ENCODE measurements at regions not wholly inside any gene's neighbourhood (a gene's known extent, or its start where the extent isn't known, plus 50 kb on each side); places are given as distances from the start of the nearest gene placed in this dataset.

DNA sequence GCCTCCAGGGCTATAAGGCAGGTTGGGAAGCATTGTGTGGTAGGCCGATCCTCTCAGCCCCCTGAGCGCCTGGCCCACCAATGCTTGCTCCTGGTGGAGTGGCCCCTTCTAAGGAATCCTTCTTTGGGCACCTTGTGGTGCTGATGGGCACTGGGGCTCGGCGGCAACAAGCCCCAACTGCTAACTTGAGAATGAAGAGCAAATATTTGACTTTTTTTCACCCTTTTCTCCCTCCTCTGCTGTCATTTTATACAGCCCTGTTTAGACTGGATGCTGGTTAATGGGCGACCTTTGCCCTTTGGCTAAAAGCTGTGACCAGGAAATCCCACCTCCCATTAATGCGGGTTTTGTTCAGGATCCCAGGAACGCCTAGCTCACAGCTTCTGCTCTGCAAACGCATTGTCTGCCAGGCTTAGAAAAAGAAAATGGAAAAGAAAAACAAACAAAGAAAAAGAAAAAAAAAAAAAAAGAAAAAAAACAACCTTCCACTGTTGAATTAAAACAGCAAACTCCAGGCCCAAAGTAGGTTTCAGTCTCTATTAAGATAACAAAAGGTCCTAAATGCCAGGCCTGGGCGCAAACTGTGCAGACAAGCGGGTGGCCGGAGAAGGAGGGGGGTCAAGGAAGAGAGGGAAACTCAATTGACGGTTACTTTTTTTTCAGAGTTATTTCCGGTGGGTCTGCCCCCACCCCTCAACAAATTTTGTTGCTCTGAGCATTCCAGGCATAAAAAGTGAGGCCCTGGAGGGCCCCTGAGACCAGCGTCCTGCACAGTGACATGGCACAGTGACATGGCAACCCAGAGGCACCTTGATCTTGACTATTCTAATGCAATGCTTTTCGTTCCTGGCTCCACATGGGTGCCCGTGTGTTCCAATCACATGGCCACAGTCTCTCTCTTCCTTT, 301.4 kb downstream of the MAF start:
- intact Hi-C loops (cut with micrococcal nuclease) = no loop called here

DNA sequence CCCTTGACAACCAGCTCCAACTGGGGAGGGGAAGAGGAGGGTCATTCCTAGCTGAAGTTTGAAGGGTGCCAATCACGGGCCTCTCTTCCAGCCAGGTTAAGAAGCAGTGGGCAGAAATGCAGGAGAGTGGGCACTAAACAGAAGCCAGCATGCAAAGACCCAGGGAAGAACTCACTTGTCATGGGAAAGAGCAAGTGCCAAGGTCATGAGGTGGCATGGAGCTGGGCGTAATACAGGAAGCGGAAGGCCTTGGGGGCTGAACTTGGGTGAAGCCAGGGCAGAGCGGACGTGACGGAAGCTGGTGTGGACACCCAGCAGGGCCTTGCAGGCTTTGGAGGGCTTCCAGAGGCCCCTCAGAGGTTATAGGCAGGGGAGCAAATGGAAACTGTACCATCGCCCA, 302.1 kb downstream of the MAF start:
- Histone ChIP-seq H3K4me1 (replicated peaks in 1 of 2; ENCODE audit: control insufficient read depth in 2 of 2, insufficient read depth in 2 of 2, low read length in 2 of 2) (no peaks in the 10 kb centered on the region), H3K27ac (ENCODE audit: extremely low read depth, low read depth, low read length) (no peak overlapping the region), H3K9me1 (ENCODE audit: control insufficient read depth, insufficient read depth, low read length) (no peaks in the 10 kb centered on the region), H3K4me2 (ENCODE audit: insufficient read depth, low read length) (no peak overlapping the region), H3K36me3 (ENCODE audit: control insufficient read depth, insufficient read depth, low read length) (no peaks in the 10 kb centered on the region), H3K9me3 (replicated peaks; ENCODE audit: control insufficient read depth, insufficient read depth, low read depth, low read length) (no peaks in the 10 kb centered on the region), H3K79me2 (ENCODE audit: control insufficient read depth, insufficient read depth, low read length) (no peaks in the 10 kb centered on the region), H3K9ac (ENCODE audit: insufficient read depth in 1 of 2, low read depth in 2 of 2, low read length in 2 of 2) (no peak overlapping the region), H2AFZ (ENCODE audit: low read depth, low read length) (no peak overlapping the region), H4K20me1 (replicated peaks; ENCODE audit: control insufficient read depth, insufficient read depth, low read length) (no peaks in the 10 kb centered on the region; the same call in 1 of the 2 replicates), H3K27me3 (ENCODE audit: control insufficient read depth in 2 of 2, insufficient read depth in 2 of 2, low read length in 2 of 2) (peaks cover 17 to 38% of the 10 kb centered on the region in 2 experiments), H3K4me3 (no peak overlapping the region)
- in situ Hi-C loops (cut with MboI) (no loop called here), intact Hi-C loops (cut with micrococcal nuclease) (no loop called here)
- no peak for FAIRE-seq
- BruUV-seq (replicated peaks) = no TSS peak
- no peak for ATAC-seq
- ChIA-PET POLR2A (no interaction called here), CTCF (ENCODE audit: low intra/inter-chr PET ratio) (no interaction called here)
- DNase-seq (ENCODE audit: extremely low read depth in 1 of 4, low spot score in 3 of 4) = no peak
- 5% methylated on average over 7 of the region's 7 CpGs for WGBS (ENCODE audit: insufficient coverage, low coverage, missing lambda C conversion rate)
- no peak for TF ChIP-seq GTF2F1 (IDR thresholded peaks at IDR 0.05; ENCODE audit: low read depth, low read length)
- TF ChIP-seq ZNF699 (CRISPR knock-in tag; IDR thresholded peaks at IDR 0.05; ENCODE audit: insufficient replicate concordance) = no peak
- TF ChIP-seq ZNF668 (CRISPR knock-in tag; IDR thresholded peaks at IDR 0.05) = no peak
- TF ChIP-seq, protein P1, sequence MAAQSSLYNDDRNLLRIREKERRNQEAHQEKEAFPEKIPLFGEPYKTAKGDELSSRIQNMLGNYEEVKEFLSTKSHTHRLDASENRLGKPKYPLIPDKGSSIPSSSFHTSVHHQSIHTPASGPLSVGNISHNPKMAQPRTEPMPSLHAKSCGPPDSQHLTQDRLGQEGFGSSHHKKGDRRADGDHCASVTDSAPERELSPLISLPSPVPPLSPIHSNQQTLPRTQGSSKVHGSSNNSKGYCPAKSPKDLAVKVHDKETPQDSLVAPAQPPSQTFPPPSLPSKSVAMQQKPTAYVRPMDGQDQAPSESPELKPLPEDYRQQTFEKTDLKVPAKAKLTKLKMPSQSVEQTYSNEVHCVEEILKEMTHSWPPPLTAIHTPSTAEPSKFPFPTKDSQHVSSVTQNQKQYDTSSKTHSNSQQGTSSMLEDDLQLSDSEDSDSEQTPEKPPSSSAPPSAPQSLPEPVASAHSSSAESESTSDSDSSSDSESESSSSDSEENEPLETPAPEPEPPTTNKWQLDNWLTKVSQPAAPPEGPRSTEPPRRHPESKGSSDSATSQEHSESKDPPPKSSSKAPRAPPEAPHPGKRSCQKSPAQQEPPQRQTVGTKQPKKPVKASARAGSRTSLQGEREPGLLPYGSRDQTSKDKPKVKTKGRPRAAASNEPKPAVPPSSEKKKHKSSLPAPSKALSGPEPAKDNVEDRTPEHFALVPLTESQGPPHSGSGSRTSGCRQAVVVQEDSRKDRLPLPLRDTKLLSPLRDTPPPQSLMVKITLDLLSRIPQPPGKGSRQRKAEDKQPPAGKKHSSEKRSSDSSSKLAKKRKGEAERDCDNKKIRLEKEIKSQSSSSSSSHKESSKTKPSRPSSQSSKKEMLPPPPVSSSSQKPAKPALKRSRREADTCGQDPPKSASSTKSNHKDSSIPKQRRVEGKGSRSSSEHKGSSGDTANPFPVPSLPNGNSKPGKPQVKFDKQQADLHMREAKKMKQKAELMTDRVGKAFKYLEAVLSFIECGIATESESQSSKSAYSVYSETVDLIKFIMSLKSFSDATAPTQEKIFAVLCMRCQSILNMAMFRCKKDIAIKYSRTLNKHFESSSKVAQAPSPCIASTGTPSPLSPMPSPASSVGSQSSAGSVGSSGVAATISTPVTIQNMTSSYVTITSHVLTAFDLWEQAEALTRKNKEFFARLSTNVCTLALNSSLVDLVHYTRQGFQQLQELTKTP (IDR thresholded peaks at IDR 0.05; ENCODE audit: low read depth in 1 of 2, partially characterized antibody in 2 of 2) = no peak

More for the DNA sequence above, 301.4 kb downstream of the MAF start:
- no peak overlapping the region for H3K4me3 ChIP-seq
- H3K36me3 ChIP-seq (ENCODE audit: control insufficient read depth, insufficient read depth, low read length) = no peaks in the 10 kb centered on the region
- no peak for TF ChIP-seq ZNF589 (CRISPR knock-in tag; IDR thresholded peaks at IDR 0.05; ENCODE audit: low read depth)
- no peak for TF ChIP-seq TAL1 (IDR thresholded peaks at IDR 0.05)
- TF ChIP-seq TARDBP (IDR thresholded peaks at IDR 0.05) = no peak
- no peak for TF ChIP-seq ZNF79 (CRISPR knock-in tag; IDR thresholded peaks at IDR 0.05; ENCODE audit: low read depth)
- H3K9me1 ChIP-seq (ENCODE audit: control insufficient read depth, insufficient read depth, low read length) = no peaks in the 10 kb centered on the region
- ChIA-PET POLR2A (no interaction called here), CTCF (ENCODE audit: low intra/inter-chr PET ratio) (no interaction called here)
- H3K27me3 ChIP-seq (ENCODE audit: control insufficient read depth in 2 of 2, insufficient read depth in 2 of 2, low read length in 2 of 2) = peaks cover 20 to 39% of the 10 kb centered on the region in 2 experiments
- no peak overlapping the region for H2AFZ ChIP-seq (ENCODE audit: low read depth, low read length)
- H3K79me2 ChIP-seq (ENCODE audit: control insufficient read depth, insufficient read depth, low read length) = no peaks in the 10 kb centered on the region
- ATAC-seq (no peak), DNase-seq (ENCODE audit: extremely low read depth in 1 of 4, low spot score in 3 of 4) (no peak), FAIRE-seq (no peak)
- no peak overlapping the region for H3K27ac ChIP-seq (ENCODE audit: extremely low read depth, low read depth, low read length)
- BruUV-seq (replicated peaks) = no TSS peak
- in situ Hi-C loops (cut with MboI) = no loop called here
- no peak overlapping the region for H3K9ac ChIP-seq (ENCODE audit: insufficient read depth in 1 of 2, low read depth in 2 of 2, low read length in 2 of 2)
- H3K9me3 ChIP-seq (replicated peaks; ENCODE audit: control insufficient read depth, insufficient read depth, low read depth, low read length) = no peaks in the 10 kb centered on the region
- H3K4me2 ChIP-seq (ENCODE audit: insufficient read depth, low read length) = no peak overlapping the region
- no peaks in the 10 kb centered on the region for H3K4me1 ChIP-seq (replicated peaks in 1 of 2; ENCODE audit: control insufficient read depth in 2 of 2, insufficient read depth in 2 of 2, low read length in 2 of 2)
- no peaks in the 10 kb centered on the region; the same call in 1 of the 2 replicates for H4K20me1 ChIP-seq (replicated peaks; ENCODE audit: control insufficient read depth, insufficient read depth, low read length)
- 3% methylated on average over 16 of the region's 16 CpGs for WGBS (ENCODE audit: insufficient coverage, low coverage, missing lambda C conversion rate)
